BE2C (cell line): ENCODE measurements at regions not wholly inside any gene's neighbourhood (a gene's known extent, or its start where the extent isn't known, plus 50 kb on each side); places are given as distances from the start of the nearest gene placed in this dataset.

Source experiments
- DNase-seq: peaks from one replicate; pipeline ENCODE4 v3.0.0-alpha.2; 2020
- H3K27me3 ChIP-seq: fragments of 250-450 bp; sonication (Bioruptor Pico); 2 replicates; pipeline ENCODE4 v1.5.1; 2020; ENCODE audit warnings: mild to moderate bottlenecking
- H3K36me3 ChIP-seq: fragments of 250-450 bp; sonication (Bioruptor Pico); 2 replicates; pipeline ENCODE4 v1.5.1; 2020; ENCODE audit warnings: mild to moderate bottlenecking
- H3K4me1 ChIP-seq: fragments of 250-450 bp; sonication (Bioruptor Pico); 2 replicates; pipeline ENCODE4 v1.5.1; 2020
- H3K4me3 ChIP-seq: 2 replicates; pipeline ENCODE4 v1.5.1; 2011; ENCODE audit warnings: low read depth, low read length
- H3K9me3 ChIP-seq: fragments of 250-450 bp; sonication (Bioruptor Pico); 2 replicates; pipeline ENCODE4 v1.5.1; 2020
- TF ChIP-seq, protein P1 (sequence below): IDR thresholded peaks from 2 replicates; pipeline ENCODE4 v1.5.1; 2012; ENCODE audit warnings: mild to moderate bottlenecking, low read depth, low read length

DNA sequence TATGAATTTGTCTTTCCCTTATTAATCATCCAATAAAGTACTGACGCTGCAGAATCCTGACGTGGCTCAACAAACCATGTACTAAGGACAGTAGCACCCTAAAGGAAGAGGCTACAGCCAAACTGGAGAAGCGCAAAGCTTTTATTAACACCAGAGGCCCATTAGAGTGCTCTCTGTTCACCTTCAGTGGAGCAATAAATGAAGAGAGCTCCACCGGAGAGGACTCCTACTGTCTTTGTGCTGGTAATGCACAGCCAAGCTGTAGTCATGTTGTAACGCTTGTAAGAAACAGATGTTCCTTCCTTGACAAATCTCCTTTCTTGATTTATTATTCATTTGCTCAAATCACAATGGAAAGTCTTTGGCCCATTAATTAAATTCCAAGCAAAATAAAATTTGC is 220.7 kb upstream of the RRP15 start:
- H3K4me1 ChIP-seq: no peaks in the 10 kb centered on the region
- TF ChIP-seq, protein P1, sequence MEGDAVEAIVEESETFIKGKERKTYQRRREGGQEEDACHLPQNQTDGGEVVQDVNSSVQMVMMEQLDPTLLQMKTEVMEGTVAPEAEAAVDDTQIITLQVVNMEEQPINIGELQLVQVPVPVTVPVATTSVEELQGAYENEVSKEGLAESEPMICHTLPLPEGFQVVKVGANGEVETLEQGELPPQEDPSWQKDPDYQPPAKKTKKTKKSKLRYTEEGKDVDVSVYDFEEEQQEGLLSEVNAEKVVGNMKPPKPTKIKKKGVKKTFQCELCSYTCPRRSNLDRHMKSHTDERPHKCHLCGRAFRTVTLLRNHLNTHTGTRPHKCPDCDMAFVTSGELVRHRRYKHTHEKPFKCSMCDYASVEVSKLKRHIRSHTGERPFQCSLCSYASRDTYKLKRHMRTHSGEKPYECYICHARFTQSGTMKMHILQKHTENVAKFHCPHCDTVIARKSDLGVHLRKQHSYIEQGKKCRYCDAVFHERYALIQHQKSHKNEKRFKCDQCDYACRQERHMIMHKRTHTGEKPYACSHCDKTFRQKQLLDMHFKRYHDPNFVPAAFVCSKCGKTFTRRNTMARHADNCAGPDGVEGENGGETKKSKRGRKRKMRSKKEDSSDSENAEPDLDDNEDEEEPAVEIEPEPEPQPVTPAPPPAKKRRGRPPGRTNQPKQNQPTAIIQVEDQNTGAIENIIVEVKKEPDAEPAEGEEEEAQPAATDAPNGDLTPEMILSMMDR: no peak
- no peaks in the 10 kb centered on the region for H3K36me3 ChIP-seq

DNA sequence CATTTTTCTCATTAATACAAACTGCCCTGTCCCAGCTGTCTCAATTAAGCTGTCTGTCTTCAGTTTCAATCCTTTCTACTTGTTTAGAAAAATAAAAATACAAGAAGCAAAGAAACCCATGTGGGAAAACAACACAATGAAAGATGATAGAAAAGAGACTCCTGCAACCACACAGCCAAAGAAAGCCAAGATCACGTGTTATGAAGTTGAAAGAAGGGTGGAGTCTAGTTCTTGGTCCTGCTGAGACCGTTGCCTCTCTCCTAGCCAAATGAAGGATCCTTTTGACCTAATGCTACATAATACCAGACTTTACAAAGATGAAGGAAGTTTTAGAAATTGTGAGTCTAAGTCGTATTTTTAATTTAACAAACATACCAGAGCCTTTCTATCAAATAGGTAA is 218.8 kb upstream of the RRP15 start:
- DNase-seq: no peak
- no peaks in the 10 kb centered on the region for H3K9me3 ChIP-seq
- TF ChIP-seq, protein P1: no peak
- no peaks in the 10 kb centered on the region for H3K27me3 ChIP-seq
- H3K4me1 ChIP-seq: no peaks in the 10 kb centered on the region
- no peaks in the 10 kb centered on the region for H3K36me3 ChIP-seq
- no peak overlapping the region for H3K4me3 ChIP-seq

More for the DNA sequence above, 220.7 kb upstream of the RRP15 start:
- H3K4me3 ChIP-seq: no peak overlapping the region
- H3K9me3 ChIP-seq: no peaks in the 10 kb centered on the region
- H3K27me3 ChIP-seq: no peaks in the 10 kb centered on the region
- no peak for DNase-seq

DNA sequence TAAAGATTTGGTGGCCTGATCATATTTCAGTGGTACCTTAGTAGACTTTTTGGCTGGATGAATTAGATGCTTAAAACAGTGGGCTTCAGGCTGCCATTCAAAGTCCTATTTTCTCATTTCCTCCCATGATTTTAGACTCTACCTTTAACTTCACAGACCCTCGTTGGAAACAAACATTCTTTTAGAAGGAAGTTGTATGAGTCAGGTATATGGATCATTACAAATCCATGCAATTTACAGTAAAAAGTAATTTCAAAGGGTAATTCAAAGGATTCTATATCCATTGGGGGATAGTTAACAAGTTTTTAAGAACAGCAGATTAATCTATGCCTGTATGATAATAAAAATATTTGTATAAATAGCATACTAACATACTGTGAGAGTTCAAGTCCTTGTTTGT is 216.9 kb upstream of the RRP15 start:
- Histone ChIP-seq H3K36me3 (no peaks in the 10 kb centered on the region), H3K27me3 (no peaks in the 10 kb centered on the region), H3K9me3 (no peaks in the 10 kb centered on the region), H3K4me3 (no peak overlapping the region), H3K4me1 (no peaks in the 10 kb centered on the region)
- TF ChIP-seq, protein P1: no peak
- DNase-seq: no peak

DNA sequence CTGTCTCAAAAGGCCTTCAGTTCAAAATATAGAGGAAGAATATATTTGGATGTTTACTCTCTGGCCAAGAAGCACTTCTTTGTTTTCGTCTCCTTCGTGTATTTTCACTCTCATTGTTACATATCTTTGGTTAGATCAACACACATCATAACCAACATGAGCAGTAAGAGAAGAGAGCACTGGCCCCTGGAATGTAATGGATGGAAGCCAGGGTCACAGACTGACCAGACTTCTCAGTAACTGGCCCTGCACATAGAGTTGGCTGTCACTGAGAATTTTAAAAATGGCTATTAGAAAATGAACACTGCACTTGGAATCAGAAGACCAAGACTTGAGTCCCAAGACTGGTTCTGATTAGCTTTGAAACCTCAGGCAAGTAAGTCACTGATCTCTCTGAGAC is 215.9 kb upstream of the RRP15 start:
- DNase-seq: no peak
- TF ChIP-seq, protein P1: no peak
- Histone ChIP-seq H3K4me3 (no peak overlapping the region), H3K9me3 (no peaks in the 10 kb centered on the region), H3K4me1 (no peaks in the 10 kb centered on the region), H3K27me3 (no peaks in the 10 kb centered on the region), H3K36me3 (no peaks in the 10 kb centered on the region)

DNA sequence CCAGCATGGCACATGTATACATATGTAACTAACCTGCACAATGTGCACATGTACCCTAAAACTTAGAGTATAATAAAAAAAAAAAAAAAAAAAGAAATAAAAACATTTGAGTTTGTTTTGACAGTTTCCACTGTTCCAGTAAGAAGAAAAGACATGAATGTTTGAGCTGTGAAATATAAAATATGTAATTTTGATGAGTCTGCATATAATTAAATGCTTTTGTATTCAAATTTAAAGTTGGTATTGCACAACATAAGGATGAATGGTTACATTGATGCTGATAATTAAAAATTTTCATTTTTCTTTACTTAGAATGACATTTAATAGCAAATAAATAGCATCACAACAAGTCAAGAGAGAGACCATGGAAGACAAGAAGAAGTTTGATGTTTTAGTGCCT is 212.0 kb upstream of the RRP15 start:
- Histone ChIP-seq H3K4me3 (no peak overlapping the region), H3K9me3 (no peaks in the 10 kb centered on the region), H3K4me1 (no peaks in the 10 kb centered on the region), H3K27me3 (no peaks in the 10 kb centered on the region), H3K36me3 (no peaks in the 10 kb centered on the region)
- TF ChIP-seq, protein P1: no peak
- DNase-seq: no peak

DNA sequence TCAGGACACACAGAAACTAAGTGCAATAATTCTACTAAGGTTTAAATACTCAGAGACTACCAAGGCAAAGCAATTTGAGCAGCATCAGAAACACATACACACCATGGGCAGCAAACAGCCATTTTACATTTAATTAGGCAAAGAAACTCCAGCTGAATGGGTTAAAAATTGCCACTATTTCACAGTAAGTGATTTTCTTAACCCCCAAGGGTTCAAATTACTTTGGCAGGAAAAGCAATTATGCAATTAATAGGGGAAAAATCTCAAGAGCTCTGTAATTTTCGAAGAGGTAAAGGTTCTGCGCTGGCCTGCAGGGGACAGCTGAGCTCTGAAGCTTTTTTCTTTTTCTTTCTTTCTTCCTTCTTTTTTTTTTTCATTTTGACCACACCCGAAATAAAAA is 206.2 kb upstream of the RRP15 start:
- Histone ChIP-seq H3K4me1 (no peaks in the 10 kb centered on the region), H3K4me3 (no peak overlapping the region), H3K27me3 (no peaks in the 10 kb centered on the region), H3K36me3 (no peaks in the 10 kb centered on the region), H3K9me3 (no peaks in the 10 kb centered on the region)
- TF ChIP-seq, protein P1: no peak
- DNase-seq: no peak
